IPS-NIHi7 (cell line): ENCODE measurements at regions not wholly inside any gene's neighbourhood (a gene's known extent, or its start where the extent isn't known, plus 50 kb on each side); places are given as distances from the start of the nearest gene placed in this dataset.
"Not testable (repeated sequence)": the region's sequence is repeated elsewhere in the genome, so short reads cannot be mapped to it uniquely, and the experiment has no call there.

Experiments used
- DNase-seq: peaks from one replicate; pipeline ENCODE4 v3.0.0; 2012; ENCODE audit warnings: mixed read lengths; ENCODE audit errors: extremely low spot score

DNA sequence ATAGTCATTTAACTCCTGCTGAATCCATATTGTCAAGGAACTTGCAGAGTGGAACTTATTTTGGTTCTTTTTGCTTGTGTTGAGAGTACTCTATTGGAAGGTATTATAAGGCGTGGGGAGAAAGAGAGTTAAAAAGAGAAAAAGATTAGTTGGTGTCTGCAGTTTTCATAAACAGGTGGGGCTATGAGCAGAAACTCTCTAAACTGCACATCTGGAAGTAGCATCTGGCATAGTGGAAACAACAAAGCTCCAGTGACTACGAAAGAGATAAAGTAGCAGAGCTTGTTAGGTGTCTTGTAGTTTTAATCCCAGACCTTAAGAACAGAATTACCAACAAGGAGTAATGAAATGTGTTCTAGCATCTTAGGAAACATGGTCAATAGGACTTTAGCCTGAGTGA is 148.8 kb upstream of the SGO1 start:
- DNase-seq, result no peak

- DNase-seq, result no peak
Measured at GRCh38 chr3:20327889-20328288, 141.9 kb upstream of the SGO1 start.

GRCh38 chr3:20326541-20326940 is 140.5 kb upstream of the SGO1 start:
- no peak for DNase-seq

DNA sequence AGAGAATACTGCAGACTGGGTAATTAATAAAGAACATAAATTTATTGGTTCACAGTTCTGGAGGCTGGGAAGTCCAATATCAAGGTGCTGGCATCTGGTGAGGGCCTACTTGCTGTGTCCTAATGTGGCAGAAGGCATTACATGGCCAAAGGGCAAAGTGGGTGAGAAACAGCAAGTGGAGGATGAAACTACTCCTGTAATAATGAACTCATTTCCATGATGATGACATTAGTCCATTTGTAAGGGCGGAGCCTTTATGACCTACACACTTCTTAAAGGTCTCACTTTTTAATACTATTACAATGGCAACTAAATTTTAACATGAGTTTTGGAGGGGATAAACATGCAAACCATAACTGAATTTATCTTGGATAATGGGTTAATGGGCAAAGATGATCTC is 139.6 kb upstream of the SGO1 start:
- no peak for DNase-seq

GRCh38 chr3:20324664-20325478 is 138.9 kb upstream of the SGO1 start:
- no peak for DNase-seq

DNA sequence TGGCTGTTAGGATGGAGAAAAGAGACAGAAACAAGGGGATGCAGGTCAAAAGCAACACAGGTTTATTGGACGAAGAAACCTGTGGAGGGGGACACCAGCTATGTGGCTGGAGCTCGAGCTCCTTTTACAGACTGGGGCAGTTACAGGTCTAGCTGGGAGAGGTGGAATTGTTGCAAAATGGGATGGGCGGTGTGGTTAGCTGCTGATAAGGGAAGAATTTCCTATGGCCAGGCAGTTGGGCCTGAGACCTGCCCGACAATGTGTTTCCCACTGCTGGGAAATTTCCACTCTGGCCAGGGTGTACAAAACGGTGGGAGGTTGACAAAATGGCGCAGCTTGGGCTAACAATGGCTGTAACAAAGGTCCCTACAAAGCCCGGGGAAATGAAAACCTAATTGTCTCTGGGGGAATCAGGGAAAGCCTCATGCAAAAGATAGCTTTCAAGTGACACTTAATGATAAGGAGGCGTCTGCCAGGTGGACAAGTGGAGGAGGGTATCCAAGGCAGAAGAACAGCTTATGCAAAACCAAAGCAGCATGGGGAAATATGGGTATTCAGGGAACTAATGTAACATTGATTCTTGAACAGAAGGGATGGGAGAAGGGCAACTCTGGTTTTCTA is 137.4 kb upstream of the SGO1 start:
- DNase-seq, result no peak

- DNase-seq, result no peak
Measured at GRCh38 chr3:20322085-20322484, 136.1 kb upstream of the SGO1 start.

DNA sequence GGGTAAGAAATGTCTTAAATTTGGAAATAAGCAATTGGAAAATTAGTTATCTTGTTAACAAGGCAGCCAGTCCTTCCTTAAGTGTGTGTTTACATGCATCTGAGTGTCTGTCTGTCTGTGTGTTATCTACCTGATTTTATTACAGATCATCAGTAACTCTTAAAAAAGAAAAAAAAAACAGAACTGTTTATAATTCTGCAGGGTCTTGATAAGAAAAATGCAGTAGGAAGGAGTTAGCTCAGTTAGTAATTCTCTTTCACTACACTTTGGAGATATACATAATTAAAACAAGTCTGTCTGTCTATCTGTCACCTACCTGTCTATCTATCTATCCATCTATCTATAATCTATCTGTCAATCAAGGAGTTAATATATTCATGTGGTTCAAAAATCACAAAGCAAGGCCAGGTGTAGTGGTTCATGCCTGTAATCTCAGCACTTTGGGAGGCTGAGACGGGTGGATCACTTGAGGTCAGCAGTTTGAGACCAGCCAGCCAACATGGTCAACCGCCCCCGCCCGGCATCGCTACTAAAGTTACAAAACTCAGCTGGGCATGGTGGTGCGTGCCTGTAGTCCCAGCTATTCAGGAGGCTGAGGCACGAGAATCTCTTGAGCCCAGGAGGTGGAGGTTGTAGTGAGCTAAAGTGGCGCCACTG is 135.5 kb upstream of the SGO1 start:
- DNase-seq, result no peak

- no peak for DNase-seq
Measured at GRCh38 chr3:20320489-20320888, 134.5 kb upstream of the SGO1 start.

DNA sequence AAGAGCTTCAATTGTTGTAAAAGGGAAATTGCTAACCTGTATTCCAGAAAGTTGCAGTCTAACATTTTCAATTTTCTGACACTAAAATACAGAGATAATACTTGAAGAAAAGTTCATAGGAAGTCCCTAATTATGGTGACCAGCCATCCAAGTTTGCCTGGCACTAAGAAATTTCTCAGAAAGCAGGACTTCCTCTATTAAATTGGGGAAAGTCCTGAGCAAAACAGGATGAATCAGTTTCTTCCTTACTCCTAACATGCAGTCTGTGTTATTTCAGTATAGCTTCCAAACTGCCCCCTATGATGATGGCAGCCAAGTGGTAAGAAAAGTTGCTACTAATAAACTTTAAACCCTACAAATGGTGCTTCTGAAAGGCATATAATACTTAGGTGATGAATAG is 133.5 kb upstream of the SGO1 start:
- no peak for DNase-seq

GRCh38 chr3:20317616-20318015 is 131.6 kb upstream of the SGO1 start:
- no peak for DNase-seq

DNA sequence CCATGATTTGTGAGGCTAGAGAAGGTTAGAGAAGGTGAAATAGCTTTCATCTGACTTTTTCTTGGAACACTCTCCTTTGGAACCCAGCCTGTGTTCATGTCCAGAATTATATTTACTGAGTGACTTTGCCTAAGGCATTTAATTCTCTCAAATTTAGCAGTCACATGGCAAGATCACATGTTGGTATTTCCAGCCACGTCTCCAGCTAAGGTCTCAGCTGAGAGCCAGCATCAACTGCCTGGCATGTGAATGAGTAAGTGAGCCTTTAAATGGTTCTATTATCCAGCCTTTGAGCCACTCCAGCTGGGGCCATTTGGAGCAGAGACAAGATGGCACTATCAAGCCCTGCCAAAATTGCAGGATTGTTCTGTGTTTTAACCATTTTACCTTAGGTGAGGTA is 130.2 kb upstream of the SGO1 start:
- no peak for DNase-seq

DNA sequence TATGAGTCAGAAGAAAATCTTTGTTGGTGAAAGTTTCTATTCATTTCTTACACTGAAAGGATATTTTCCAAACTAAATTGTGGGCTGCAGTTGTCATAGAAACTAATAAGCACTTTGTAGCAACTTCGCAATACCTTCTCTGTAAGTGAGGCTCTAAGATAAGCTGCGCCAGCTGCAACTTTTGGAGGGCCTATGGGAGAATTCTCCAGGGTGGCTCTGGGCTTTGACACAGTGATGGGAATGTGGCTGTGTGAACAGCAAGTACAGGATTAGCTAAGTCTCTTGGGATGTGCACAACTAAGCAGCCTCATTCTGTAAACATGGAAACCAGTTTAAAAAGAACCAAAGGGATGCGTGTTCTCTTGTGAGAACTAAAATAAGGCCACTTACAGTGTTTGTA is 124.6 kb upstream of the SGO1 start:
- DNase-seq, result no peak

GRCh38 chr3:20307383-20307782 is 121.4 kb upstream of the SGO1 start:
- DNase-seq, result no peak

GRCh38 chr3:20305647-20306046 is 119.6 kb upstream of the SGO1 start:
- DNase-seq, result no peak

GRCh38 chr3:20302766-20303165 is 116.8 kb upstream of the SGO1 start:
- DNase-seq, result no peak

DNA sequence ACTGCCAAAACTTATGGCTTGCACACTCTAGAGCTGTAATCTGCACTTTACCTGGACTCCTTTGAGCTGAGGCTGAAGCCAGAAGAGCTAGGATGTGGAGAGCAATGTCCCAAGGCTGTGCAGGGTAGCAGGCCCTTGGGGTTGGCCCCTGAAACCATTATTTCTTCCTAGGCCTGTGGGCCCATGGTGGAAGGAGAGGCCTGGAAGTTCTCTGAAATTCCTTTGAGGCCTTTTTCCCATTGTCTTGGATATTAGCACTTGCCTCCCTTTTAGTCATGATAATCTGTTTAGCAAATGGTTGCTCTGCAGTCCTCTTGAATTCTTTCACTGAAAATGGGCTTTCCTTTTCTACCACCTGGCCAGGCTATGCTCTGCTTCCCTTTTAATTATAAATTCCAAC is 102.0 kb upstream of the SGO1 start:
- DNase-seq, result no peak

GRCh38 chr3:20280257-20280656 is 94.3 kb upstream of the SGO1 start:
- DNase-seq, result no peak

DNA sequence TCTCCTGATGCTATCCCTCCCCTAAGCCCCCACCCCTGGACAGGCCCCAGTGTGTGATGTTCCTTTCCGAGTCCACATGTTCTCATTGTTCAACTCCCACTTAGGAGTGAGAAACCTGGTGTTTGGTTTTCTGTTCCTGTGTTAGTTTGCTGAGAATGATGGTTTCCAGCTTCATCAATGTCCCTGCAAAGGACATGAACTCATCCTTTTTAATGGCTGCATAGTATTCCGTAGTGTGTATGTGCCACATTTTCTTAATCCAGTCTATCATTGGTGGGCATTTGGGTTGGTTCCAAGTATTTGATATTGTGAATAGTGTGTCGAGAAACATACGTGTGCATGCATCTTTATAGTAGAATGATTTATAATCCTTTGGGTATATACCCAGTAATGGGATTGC is 80.0 kb upstream of the SGO1 start:
- DNase-seq, result not testable (repeated sequence)

GRCh38 chr3:20264900-20265567 is 79.0 kb upstream of the SGO1 start:
- no peak for DNase-seq

DNA sequence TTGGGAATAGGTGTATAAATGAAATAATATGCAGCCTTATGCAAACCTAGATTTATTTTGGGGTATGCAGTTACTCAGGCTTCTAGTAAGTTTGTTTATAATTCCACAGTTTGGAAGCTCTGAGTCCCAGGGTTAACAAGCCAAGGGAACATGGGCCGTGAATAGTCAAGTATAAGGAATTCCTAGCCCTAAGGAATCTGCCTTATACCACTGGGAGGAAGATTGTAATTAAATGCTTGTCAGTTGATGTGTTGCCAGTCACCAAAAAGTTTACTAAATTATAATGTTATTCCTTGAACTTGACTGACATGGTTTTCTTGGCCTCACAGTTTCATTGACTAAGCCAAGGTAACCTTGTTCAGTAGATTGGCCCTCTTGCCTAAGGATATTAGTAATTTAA is 72.4 kb upstream of the SGO1 start:
- no peak for DNase-seq

GRCh38 chr3:20256144-20256543 is 70.1 kb upstream of the SGO1 start:
- no peak for DNase-seq
